Neural cell (in vitro differentiated cells): ENCODE measurements at regions not wholly inside any gene's neighbourhood (a gene's known extent, or its start where the extent isn't known, plus 50 kb on each side); places are given as distances from the start of the nearest gene placed in this dataset.

ENCODE experiments used
- CTCF ChIP-seq: fragments of 450-650 bp; IDR thresholded peaks from 2 replicates; pipeline ENCODE4 v1.5.1; 2014; ENCODE audit warnings: antibody characterized with exemption, mild to moderate bottlenecking, moderate library complexity; ENCODE audit not compliant: poor library complexity, severe bottlenecking
- EZH2 ChIP-seq: fragments of 200-600, 300-800 bp; shearing (Covaris generic), sonication (generic); IDR thresholded peaks from 2 replicates; pipeline ENCODE4 v1.6.1; 2014; ENCODE audit warnings: antibody characterized with exemption, low read length, borderline replicate concordance, mild to moderate bottlenecking; ENCODE audit not compliant: insufficient read depth, poor library complexity, severe bottlenecking
- MXI1 ChIP-seq: fragments of 450-650 bp; conservative IDR thresholded peaks from 2 replicates; pipeline ENCODE4 v1.6.1; 2014; ENCODE audit warnings: antibody characterized with exemption, mild to moderate bottlenecking; ENCODE audit not compliant: poor library complexity, severe bottlenecking
- POLR2AphosphoS5 ChIP-seq: IDR thresholded peaks from 2 replicates; pipeline ENCODE4 v1.6.1; 2012
- SMC3 ChIP-seq: fragments of 450-650 bp; conservative IDR thresholded peaks from 2 replicates; pipeline ENCODE4 v1.6.1; 2014; ENCODE audit warnings: antibody characterized with exemption, mild to moderate bottlenecking, moderate library complexity; ENCODE audit not compliant: poor library complexity

GRCh38 chr11:112597286-112597790, 336.7 kb upstream of the PLET1 start:
- no peak for TF ChIP-seq CTCF
- TF ChIP-seq EZH2 = no peak
- TF ChIP-seq SMC3 = no peak
- no peak for TF ChIP-seq POLR2AphosphoS5
- TF ChIP-seq MXI1 = no peak
